D721Med (cell line): ENCODE measurements at regions not wholly inside any gene's neighbourhood (a gene's known extent, or its start where the extent isn't known, plus 50 kb on each side); places are given as distances from the start of the nearest gene placed in this dataset.

Experiments
- DNase-seq: peaks from one replicate; pipeline ENCODE4 v3.0.0; 2011; ENCODE audit warnings: low spot score; ENCODE audit not compliant: insufficient read length
- FAIRE-seq: peaks from 2 replicates; lab custom pipeline; 2011; peaks lifted over from hg19 to GRCh38; lab: Jason Lieb, UNC
- TF ChIP-seq, protein P1 (sequence below): IDR thresholded peaks from 2 replicates; pipeline ENCODE4 v1.5.1; 2012; ENCODE audit warnings: mild to moderate bottlenecking, control low read depth; ENCODE audit not compliant: insufficient read depth; ENCODE audit errors: missing control alignments

DNA sequence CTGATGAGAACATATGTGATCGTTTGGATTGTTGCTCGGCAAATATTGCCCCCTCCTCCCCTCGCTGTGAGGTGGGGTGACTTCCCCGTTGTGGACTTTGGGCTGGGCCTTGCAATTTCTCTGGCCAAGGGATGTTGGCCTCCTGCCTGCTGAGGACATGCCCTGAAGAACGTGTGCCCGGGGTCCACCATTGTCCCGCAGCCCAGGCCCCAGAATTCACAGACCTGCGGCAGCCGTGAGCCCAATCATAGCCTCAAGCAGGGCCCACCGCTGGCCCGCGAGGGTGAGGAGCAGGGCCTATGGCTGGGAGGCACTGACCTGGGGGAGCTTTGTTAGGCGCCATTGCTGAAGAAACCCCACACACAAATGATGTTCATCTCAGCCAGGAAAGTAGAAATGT, 58.3 kb upstream of the ACTRT2 start:
- no peak for FAIRE-seq
- no peak for DNase-seq
- TF ChIP-seq, protein P1, sequence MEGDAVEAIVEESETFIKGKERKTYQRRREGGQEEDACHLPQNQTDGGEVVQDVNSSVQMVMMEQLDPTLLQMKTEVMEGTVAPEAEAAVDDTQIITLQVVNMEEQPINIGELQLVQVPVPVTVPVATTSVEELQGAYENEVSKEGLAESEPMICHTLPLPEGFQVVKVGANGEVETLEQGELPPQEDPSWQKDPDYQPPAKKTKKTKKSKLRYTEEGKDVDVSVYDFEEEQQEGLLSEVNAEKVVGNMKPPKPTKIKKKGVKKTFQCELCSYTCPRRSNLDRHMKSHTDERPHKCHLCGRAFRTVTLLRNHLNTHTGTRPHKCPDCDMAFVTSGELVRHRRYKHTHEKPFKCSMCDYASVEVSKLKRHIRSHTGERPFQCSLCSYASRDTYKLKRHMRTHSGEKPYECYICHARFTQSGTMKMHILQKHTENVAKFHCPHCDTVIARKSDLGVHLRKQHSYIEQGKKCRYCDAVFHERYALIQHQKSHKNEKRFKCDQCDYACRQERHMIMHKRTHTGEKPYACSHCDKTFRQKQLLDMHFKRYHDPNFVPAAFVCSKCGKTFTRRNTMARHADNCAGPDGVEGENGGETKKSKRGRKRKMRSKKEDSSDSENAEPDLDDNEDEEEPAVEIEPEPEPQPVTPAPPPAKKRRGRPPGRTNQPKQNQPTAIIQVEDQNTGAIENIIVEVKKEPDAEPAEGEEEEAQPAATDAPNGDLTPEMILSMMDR: no peak

DNA sequence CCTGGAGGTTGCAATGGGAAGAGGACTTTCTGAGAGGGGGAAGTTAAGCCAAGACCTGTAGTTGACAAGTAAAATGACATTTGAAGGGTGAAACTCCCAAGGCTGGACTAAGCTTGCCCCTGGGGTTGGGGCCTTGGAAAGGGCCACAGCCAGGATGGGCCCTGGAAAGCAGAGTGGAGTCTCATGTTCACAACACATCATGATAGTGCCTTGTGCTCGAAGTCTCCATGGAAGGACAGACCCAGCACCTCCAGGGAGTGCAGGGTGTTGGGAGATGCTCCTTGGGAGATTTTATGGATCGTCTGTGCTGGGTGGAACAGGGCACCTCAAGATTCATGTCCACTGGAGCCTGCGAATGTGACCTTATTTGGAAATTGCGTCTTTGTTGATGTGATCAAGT, 55.6 kb upstream of the ACTRT2 start:
- no peak for DNase-seq
- no peak for FAIRE-seq
- TF ChIP-seq, protein P1: no peak

DNA sequence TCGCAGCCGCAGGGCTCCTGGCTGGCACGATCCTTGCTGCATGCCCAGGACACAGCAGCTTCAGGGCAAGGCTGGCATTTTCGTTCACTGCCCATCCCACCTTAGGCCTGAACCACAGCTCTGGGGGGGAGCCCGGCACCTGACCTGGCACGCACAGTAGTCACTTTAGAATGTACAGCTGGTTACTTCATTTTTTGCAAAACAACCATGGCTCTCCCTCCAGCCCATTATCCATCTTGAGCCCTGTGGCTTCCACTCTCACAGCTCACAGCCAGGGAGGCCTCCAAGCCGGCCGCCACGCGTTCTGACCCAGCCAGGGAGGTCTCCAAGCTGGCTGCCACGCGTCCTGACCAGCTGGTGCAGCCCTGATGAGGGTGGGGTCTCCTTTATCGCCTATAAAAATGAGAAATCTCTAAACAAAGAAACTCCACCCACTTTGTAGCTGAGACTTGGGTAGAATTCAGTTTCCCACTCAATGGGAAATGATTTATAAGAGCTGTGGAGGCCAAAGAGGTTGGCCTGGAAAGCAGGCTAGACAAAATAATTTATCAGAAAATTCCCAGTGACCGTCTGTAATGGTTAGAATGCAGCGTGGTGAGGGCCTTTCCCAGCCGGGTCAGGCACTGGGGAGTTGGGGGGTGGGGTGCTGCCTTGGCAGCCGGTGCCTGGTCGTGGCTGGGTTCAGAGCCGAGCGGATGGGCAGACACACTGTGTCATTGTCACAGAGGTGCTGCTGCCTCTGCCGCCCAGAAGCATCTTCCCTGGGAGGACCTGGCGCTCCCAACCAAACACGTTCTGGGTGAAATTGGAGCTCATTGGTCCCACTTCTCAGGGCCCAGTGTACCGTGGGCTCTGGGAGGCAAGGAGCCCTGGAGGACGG, 54.6 kb upstream of the ACTRT2 start:
- no peak for FAIRE-seq
- TF ChIP-seq, protein P1: no peak
- no peak for DNase-seq

DNA sequence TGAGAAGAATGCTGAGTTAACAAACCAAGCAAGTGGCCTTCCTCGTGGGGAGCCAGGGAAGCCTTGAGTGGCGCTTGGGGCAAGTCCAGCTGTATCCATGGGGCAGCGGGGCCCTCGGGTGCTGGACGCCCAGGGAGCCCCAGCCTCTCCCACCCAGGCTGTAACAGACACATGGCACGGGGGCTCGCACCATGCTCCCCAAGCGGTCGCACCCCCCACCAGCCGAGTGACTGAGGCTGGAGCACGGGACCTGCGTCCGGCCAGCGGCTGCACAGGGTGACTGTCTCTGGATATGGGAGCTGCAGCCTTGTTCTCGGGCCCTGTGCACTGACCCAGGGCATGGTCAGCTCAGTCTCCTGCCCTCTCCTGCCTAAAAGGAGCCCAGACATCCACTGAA, 53.9 kb upstream of the ACTRT2 start:
- FAIRE-seq: no peak
- no peak for DNase-seq
- TF ChIP-seq, protein P1: no peak

DNA sequence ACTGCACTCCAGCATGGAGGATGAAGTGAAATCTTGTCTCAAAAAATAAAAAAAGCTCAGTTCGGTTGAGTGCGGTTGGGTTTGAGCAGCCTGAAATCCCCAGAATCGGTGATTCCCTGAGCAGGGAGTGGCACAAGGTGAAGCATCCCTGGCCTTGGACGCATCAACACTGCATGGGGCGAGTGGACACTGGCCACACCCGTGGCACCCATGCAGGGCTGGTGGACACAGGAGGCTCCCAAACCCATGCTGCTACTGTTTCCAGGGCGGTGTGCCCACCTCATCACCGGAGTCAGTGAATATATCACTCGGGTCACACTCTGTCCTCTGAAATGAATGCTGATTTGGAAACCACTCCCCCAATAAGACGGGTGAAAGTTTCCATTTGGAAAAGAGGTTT, 53.4 kb upstream of the ACTRT2 start:
- FAIRE-seq: no peak

DNA sequence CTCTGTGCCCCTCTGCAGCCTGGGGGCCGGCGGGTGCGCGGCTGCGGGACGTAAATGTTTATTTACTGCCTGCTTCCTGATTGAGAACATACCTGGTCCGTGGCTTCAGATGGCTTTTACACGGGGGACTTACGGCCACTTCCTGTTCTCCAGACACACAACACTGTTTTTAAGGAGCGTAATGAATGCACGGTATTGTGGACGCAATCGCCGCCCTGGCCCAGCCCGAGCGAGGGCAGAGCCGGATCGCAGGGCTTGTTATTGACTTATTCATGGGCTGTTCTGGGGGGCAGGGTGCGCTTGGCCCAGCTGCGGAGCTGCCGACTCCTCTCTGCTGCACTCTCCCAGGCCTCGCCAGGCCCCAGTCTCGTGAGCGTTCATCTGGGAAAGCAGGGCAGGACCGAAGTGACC, 52.8 kb upstream of the ACTRT2 start:
- TF ChIP-seq, protein P1: no peak
- FAIRE-seq (no peak), DNase-seq (no peak)

More for the DNA sequence above, 53.4 kb upstream of the ACTRT2 start:
- TF ChIP-seq, protein P1: no peak
- no peak for DNase-seq
